ENCODE measurements at regions not wholly inside any gene's neighbourhood (a gene's known extent, or its start where the extent isn't known, plus 50 kb on each side); places are given as distances from the start of the nearest gene placed in this dataset.

DNA sequence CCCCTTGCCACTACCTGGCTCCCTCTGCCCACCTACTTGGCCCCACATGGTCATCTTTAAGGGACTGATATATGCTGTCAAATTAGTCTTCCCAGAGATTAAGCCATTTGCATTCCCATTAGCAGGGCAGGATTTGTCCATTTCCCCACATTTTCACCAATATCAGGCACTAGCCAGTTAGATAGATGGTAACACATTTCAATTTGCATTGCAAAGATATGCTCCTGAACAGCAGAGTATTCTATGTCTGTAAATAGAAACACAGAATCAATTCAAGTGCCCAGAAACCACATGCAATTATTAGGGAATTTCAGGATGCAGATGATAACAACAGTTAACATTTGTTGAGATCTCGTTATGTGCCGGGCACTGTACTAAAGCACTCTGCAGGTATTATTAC, 92.6 kb upstream of the IL12B start:
- TF ChIP-seq, protein P1, sequence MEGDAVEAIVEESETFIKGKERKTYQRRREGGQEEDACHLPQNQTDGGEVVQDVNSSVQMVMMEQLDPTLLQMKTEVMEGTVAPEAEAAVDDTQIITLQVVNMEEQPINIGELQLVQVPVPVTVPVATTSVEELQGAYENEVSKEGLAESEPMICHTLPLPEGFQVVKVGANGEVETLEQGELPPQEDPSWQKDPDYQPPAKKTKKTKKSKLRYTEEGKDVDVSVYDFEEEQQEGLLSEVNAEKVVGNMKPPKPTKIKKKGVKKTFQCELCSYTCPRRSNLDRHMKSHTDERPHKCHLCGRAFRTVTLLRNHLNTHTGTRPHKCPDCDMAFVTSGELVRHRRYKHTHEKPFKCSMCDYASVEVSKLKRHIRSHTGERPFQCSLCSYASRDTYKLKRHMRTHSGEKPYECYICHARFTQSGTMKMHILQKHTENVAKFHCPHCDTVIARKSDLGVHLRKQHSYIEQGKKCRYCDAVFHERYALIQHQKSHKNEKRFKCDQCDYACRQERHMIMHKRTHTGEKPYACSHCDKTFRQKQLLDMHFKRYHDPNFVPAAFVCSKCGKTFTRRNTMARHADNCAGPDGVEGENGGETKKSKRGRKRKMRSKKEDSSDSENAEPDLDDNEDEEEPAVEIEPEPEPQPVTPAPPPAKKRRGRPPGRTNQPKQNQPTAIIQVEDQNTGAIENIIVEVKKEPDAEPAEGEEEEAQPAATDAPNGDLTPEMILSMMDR (IDR thresholded peaks at IDR 0.05; ENCODE audit: borderline replicate concordance, extremely low read depth, low read length, poor library complexity, severe bottlenecking), result no peak
- TF ChIP-seq EZH2 (IDR thresholded peaks at IDR 0.05; ENCODE audit: borderline replicate concordance, low read depth, low read length, severe bottlenecking), result no peak
